ENCODE measurements at regions not wholly inside any gene's neighbourhood (a gene's known extent, or its start where the extent isn't known, plus 50 kb on each side); places are given as distances from the start of the nearest gene placed in this dataset.

- TF ChIP-seq CTCF (conservative IDR thresholded peaks at IDR 0.05; ENCODE audit: low read depth in 2 of 2) (no peak), POLR2AphosphoS5 (IDR thresholded peaks at IDR 0.05; ENCODE audit: low read depth) (no peak), REST (IDR thresholded peaks at IDR 0.05; ENCODE audit: unreplicated experiment) (no peak), EZH2 (IDR thresholded peaks at IDR 0.05; ENCODE audit: low read depth, unreplicated experiment) (no peak), EZH2phosphoT487 (IDR thresholded peaks at IDR 0.05; ENCODE audit: unreplicated experiment) (no peak), STAT1 (IDR thresholded peaks at IDR 0.05; ENCODE audit: unreplicated experiment) (no peak), ZNF462 (CRISPR knock-in tag; IDR thresholded peaks at IDR 0.05) (no peak), ETS1 (IDR thresholded peaks at IDR 0.05) (no peak), ZNF114 (CRISPR knock-in tag; IDR thresholded peaks at IDR 0.05) (no peak), ZNF331 (CRISPR knock-in tag; IDR thresholded peaks at IDR 0.05; ENCODE audit: low read depth) (no peak), JUNB (IDR thresholded peaks at IDR 0.05; ENCODE audit: unreplicated experiment) (no peak)
Measured at GRCh38 chr1:189682591-189682990, 795.1 kb downstream of the BRINP3 start.

Data from GM23338 (cell line).